ENCODE measurements at regions not wholly inside any gene's neighbourhood (a gene's known extent, or its start where the extent isn't known, plus 50 kb on each side); places are given as distances from the start of the nearest gene placed in this dataset.
"Not testable (repeated sequence)": the region's sequence is repeated elsewhere in the genome, so short reads cannot be mapped to it uniquely, and the experiment has no call there.

DNA sequence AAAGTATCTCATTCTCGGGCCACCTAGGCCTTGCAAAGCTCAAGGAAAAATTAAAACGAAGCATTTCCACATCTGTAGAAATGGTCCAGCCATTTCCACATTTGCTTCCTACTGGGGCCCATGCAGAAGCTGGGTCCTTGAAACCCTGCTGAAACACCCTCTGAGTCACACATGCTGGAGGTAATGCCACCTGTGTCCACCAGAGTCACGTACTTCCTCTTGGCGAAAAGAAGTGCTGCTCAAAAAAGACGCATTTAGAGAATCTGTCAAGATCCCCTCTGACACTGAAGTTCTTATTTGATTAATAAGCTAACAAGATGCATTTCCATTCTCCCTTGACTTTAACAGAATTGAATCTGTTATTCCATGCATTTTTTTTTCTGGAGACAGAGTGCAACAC is 423.2 kb downstream of the PREX1 start:
- peaks cover 26% of the 10 kb centered on the region for H3K27me3 ChIP-seq (replicated peaks)
- no peaks in the 10 kb centered on the region for H3K36me3 ChIP-seq
- no peak overlapping the region for H3K4me3 ChIP-seq
- no peaks in the 10 kb centered on the region for H3K4me1 ChIP-seq (replicated peaks)
- H3K9me3 ChIP-seq (replicated peaks) = no peaks in the 10 kb centered on the region
- no peak for DNase-seq (ENCODE audit: low read depth in 1 of 2, low spot score in 2 of 2)
- H3K27ac ChIP-seq = no peak overlapping the region

DNA sequence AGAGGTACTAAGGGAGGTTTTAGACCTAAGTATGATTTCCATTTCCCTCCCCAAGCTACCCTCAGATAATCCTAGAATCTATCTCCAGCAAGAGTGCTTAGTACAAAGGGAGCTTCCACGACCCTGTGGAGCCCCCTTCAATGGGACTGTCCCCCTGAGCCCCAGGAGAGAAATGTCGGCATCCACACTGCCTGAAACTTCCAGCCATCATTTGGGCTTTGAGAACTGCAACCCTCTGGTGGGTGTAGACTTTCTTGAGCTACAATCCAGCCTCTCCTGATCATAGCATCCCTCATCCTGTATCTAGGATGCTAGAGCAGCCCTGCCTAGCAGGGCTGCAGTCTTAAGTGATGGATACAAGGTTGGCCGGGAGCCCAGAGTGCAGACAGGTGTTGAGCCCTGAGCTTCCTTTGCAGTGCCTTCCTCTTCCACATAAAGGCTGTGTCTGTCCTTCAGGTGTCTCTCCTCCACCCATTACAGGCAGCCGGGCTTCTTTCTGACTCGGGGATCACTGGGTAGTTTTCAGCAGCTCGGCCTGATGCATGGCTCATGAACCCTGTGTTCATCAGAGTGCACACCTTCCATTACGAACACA is 424.5 kb downstream of the PREX1 start:
- peaks cover 24% of the 10 kb centered on the region for H3K27me3 ChIP-seq (replicated peaks)
- no peak for DNase-seq (ENCODE audit: low read depth in 1 of 2, low spot score in 2 of 2)

DNA sequence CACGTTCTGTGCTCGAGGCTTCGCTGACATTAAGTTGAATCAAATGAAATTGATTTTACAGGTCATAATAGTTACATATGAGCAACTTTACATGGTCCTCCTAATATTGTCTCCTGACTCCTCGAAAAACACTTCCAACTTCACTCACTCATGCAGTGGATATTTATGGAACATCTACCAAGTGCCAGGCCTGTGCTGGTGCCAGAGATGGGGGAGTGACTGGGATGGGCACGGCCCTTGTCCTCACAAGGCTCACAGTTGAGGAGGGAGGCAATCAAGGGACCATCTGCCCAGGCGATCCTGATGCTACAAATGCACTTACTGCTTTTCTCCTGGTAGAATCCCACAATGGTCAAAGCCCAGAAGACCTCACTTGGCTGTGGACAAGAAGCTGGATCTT is 426.4 kb downstream of the PREX1 start:
- H3K27me3 ChIP-seq (replicated peaks) = peaks cover 29% of the 10 kb centered on the region
- H3K4me3 ChIP-seq = no peak overlapping the region
- no peaks in the 10 kb centered on the region for H3K9me3 ChIP-seq (replicated peaks)
- DNase-seq (ENCODE audit: low read depth in 1 of 2, low spot score in 2 of 2) = no peak
- H3K4me1 ChIP-seq (replicated peaks) = no peaks in the 10 kb centered on the region
- H3K36me3 ChIP-seq = no peaks in the 10 kb centered on the region
- H3K27ac ChIP-seq = no peak overlapping the region

More for the DNA sequence above, 424.5 kb downstream of the PREX1 start:
- no peaks in the 10 kb centered on the region for H3K4me1 ChIP-seq (replicated peaks)
- H3K9me3 ChIP-seq (replicated peaks) = no peaks in the 10 kb centered on the region
- no peak overlapping the region for H3K27ac ChIP-seq
- H3K36me3 ChIP-seq = no peaks in the 10 kb centered on the region
- no peak overlapping the region for H3K4me3 ChIP-seq

DNA sequence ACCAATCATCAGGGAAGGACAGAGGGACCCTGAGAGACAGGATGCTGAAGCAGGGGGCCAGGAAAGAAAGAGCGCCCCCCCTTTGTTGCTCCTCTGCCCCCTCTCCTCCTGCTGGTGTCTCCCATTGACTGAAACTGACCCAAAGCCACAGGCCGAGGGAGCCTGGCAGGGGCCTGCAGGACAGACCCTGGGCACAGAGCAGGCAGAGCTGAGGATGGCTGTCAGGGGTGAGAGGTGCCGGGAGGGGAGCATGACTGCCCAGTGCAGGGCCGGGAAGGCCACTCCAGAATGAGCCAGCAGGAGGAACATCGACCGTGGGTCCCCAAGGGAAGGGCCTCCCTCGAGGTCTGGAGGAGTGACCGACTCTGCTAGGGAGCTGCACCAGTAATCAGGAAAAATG is 427.8 kb downstream of the PREX1 start:
- no peaks in the 10 kb centered on the region for H3K4me1 ChIP-seq (replicated peaks)
- no peak overlapping the region for H3K4me3 ChIP-seq
- H3K9me3 ChIP-seq (replicated peaks) = no peaks in the 10 kb centered on the region
- H3K36me3 ChIP-seq = no peaks in the 10 kb centered on the region
- H3K27me3 ChIP-seq (replicated peaks) = peaks cover 31% of the 10 kb centered on the region
- DNase-seq (ENCODE audit: low read depth in 1 of 2, low spot score in 2 of 2) = no peak
- no peak overlapping the region for H3K27ac ChIP-seq

DNA sequence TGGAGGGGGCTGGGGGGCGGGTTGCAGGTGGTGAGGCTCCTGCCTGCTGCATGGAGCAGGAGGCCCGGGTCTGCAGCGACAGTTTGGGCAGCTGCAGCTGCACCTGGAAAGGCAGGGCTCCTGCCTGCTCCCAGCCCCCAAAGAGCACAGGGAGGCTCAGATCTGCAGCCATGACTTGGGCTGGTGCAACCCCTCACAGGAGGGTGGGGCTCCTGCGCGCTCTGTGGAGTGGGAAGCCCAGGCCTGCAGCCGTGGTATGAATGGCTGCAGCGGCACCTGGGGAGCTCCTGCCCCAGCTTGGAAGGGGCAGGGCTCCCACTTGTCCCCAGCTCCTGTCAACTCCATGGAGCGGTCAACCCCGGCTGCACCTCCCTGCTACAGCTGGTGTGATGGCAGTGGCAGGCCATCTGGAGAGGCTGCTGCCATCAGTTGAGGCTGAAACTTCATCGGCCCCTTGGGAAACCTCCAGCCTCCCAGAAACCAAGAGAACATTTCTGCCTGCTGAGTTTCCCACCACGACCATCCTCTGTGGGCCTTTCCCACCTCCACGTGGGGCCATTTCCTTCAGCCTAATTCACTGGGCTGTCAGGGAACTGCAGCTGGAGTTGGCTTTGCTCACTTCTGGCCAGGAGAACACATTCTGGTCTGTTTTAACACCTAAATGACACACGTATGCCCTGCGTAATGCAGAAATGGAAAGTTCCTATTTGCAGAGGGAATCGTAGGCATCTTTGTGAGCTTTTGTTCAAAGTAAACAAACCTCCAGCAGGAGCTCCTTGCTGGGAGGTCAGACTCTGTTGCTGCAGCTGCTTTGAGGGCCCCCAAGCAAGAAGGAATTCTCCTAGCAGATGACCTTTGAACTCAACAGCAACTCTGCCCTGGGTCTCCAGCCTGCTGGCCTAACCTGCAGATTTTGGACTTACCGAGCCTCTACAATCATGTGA is 429.0 kb downstream of the PREX1 start:
- DNase-seq (ENCODE audit: low read depth in 1 of 2, low spot score in 2 of 2) = no peak
- Histone ChIP-seq H3K27me3 (replicated peaks) (peaks cover 31% of the 10 kb centered on the region), H3K4me3 (no peak overlapping the region), H3K9me3 (replicated peaks) (no peaks in the 10 kb centered on the region), H3K27ac (no peak overlapping the region), H3K4me1 (replicated peaks) (no peaks in the 10 kb centered on the region), H3K36me3 (no peaks in the 10 kb centered on the region)

DNA sequence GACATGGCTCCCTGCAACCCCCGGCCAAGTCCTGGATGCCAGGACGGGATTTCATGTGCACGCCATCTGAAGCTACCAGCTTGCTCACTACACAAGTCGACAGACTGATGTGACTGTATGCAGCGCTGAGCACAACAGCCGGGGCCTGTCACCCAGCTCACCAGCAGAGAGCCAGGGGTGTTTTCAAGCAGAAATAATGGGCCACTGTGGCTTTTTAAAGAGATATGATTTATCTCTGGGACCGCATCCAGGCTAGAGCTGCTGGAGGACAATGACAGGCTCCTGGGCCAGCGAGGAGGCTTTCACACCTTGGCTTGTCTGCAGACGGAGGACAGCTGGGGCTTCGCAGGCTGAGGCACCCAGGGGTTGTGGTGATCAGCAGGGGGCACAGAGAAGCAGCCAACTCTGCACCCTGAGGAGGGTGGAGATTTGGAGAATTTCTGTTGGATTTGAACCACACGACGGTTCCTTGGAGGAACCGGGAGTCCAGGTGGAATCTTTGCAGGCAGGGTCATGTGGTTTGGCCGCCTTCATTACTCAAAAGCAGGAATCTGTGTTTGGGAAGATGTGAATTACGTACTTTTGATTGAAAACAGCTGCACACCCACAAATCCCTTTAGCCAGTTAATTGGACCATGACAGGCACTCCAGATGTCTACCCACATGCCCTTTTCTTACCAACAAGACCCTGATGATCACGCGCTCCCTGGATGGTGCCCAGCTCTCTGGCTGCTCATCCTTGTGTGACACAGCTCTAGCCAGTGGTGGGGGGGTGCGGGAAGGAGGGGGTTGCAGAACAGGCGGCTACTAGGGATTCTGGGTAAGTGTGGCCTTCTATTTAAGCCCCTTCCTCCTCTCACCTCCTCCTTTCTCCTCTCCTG is 430.6 kb downstream of the PREX1 start:
- not testable (repeated sequence) for H3K27ac ChIP-seq; H3K4me1 ChIP-seq (replicated peaks); H3K9me3 ChIP-seq (replicated peaks); H3K36me3 ChIP-seq; DNase-seq (ENCODE audit: low read depth in 1 of 2, low spot score in 2 of 2); H3K4me3 ChIP-seq
- H3K27me3 ChIP-seq (replicated peaks) = peaks cover 27% of the 10 kb centered on the region

DNA sequence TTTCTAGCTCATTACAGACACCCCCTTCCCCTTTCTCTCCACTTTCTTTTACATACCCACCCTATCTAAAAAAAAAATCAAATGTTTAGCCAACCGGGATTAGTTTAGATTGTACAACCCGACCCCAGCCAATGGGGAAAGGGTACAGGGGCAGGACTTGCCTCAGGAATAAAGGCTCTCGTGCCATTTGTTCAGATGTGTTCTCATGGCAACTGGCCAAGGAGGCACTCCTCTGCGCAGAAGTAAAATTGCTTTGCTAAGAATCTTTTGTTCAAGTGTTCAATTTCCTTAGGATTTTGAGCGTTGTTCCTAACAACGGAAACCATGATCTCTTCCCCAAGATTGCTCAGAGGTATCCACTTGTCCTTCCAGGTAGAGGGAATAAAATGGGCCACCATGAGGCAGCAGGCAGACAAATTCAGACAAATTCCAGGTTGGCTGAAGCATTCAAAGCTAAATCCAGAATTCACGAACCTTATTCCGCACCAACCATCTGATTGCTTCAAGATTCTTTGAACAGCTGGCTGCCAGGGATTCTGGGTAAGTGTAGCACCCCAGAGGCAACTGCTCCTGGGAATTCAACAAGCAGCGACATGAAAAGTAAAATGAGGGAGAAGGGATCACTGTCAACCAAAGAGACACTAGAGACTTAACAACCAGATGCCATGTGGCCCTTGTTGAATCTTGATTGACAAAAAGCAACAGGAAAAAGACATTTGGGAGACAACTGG is 431.8 kb downstream of the PREX1 start:
- peaks cover 31% of the 10 kb centered on the region for H3K27me3 ChIP-seq (replicated peaks)
- H3K27ac ChIP-seq = no peak overlapping the region
- H3K4me1 ChIP-seq (replicated peaks) = no peaks in the 10 kb centered on the region
- DNase-seq (ENCODE audit: low read depth in 1 of 2, low spot score in 2 of 2) = no peak
- H3K36me3 ChIP-seq = no peaks in the 10 kb centered on the region
- H3K9me3 ChIP-seq (replicated peaks) = no peaks in the 10 kb centered on the region
- H3K4me3 ChIP-seq = no peak overlapping the region

DNA sequence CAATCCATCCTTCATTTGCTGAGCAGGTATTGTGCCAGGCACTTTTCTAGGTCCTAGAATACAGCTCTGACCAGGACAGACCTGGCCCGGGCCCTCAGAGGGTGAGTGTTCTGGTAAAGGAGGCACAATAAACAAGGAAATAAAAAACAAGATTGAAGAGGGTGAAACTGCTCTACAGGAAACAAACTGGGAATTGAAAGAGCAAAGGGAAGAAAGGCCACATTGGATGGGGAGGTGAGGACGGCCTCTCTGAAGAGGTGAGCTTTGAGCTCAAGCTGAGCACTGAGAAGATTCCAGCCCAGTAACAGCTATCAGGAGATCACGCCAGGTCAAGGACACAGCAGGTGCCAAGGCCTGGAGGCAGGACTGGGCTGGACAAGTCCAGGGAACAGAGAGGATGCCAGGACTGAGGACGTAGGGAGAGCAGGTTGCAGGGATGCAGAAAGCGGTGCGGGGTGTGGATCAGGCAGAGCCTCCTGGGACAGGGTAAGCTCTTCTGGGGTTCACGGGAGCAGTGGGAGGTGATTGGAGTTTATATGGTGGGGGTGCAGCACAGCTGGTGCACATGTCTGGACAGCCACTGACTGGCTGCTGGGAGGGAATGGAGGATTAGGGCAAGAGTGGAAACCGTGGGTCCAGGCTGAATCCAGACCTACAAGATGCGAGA is 433.3 kb downstream of the PREX1 start:
- Histone ChIP-seq H3K4me3 (no peak overlapping the region), H3K27ac (no peak overlapping the region), H3K36me3 (no peaks in the 10 kb centered on the region), H3K9me3 (replicated peaks) (no peaks in the 10 kb centered on the region), H3K27me3 (replicated peaks) (peaks cover 27% of the 10 kb centered on the region), H3K4me1 (replicated peaks) (no peaks in the 10 kb centered on the region)
- no peak for DNase-seq (ENCODE audit: low read depth in 1 of 2, low spot score in 2 of 2)

DNA sequence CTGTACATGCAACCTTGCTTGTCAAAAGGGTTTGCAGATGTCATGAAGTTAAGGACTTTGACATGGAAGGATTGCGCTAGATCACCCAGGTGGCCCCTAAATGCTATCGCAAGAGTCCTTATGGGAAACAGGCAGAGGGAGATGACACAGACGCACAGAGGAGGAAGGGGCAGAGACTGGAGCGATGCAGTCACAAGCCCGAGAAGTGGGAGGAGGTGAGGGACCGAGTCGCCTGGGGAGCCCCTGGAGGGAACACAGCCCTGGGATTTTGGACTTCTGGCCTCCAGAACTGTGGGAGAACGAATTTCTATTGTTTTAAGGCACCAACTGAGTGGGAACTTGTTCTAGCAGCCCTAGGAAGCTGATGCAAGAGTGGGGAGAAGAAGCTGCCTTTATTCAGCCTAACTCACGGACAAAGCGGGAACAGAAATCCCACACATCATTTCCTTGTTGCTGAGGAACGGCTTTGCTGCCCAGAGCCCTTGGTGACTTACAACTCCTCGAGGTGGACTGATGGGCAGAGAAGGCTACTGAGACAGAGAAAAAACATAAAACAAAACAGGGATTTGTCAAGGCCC is 434.0 kb downstream of the PREX1 start:
- H3K27ac ChIP-seq = no peak overlapping the region
- no peaks in the 10 kb centered on the region for H3K4me1 ChIP-seq (replicated peaks)
- no peak overlapping the region for H3K4me3 ChIP-seq
- no peaks in the 10 kb centered on the region for H3K9me3 ChIP-seq (replicated peaks)
- DNase-seq (ENCODE audit: low read depth in 1 of 2, low spot score in 2 of 2) = no peak
- peaks cover 27% of the 10 kb centered on the region for H3K27me3 ChIP-seq (replicated peaks)
- H3K36me3 ChIP-seq = no peaks in the 10 kb centered on the region

DNA sequence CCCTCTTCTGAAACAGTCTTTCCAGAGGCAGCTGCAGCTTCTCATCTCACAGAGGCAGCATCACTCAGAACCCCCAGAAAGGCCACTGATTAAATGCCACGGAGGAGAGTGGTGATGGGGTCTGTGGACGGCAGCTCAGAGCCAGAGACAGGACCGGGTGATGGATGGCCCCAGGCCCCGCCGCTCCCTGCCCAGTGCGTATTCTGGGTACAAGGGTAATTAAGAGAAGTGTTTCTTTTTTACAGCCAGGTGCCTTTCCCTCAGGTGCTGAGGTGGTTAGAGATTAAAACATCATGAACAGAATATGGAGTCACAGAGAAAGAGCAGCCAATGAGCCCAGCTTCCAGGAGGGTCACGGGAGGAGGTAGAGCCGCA is 434.5 kb downstream of the PREX1 start:
- H3K9me3 ChIP-seq (replicated peaks) = no peaks in the 10 kb centered on the region
- H3K4me1 ChIP-seq (replicated peaks) = no peaks in the 10 kb centered on the region
- no peak for DNase-seq (ENCODE audit: low read depth in 1 of 2, low spot score in 2 of 2)
- peaks cover 26% of the 10 kb centered on the region for H3K27me3 ChIP-seq (replicated peaks)
- H3K4me3 ChIP-seq = no peak overlapping the region
- no peak overlapping the region for H3K27ac ChIP-seq
- no peaks in the 10 kb centered on the region for H3K36me3 ChIP-seq

DNA sequence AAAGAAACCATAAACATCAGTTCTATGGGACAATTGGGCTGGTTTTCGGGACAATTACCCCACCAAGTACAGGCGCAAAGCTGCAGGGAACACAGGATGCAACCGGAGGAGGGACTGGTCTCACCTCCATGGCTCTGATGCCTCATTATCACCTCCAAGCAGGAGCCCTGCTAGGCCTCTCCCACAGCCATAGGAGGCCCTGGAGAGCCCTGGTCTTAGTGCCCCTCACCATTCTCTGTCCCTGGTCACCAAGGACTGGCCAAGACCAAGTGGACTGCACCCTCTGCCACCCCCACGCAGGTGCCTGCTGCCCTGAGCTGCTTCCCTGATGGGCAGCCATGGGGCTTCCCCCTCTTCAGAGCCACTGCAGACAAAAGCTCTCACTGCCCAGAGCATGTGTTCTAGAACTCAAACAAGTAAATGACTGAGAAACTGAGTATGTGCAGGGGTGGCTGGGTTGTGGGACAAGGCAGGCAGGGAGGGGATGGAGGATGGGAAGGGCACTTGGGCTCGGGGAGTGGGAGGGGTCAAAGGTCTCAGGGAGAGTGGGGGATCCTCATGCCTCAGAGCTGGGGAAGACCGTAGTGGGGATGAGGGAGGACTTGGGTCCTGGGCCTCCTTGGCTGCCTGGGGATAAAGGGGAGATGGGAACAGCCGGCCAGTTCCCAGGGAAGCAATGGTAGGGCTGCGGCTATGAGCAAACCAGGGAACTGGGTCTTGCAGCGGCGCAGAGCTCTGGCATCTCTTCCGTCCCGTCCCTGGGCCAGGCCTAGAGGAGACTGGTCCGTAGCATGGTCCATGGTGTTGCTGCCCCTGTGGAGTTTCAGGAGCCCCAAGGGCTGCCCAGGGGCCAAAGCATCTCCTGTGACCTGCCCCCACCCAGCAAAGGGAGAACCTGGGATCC is 435.1 kb downstream of the PREX1 start:
- peaks cover 26% of the 10 kb centered on the region for H3K27me3 ChIP-seq (replicated peaks)
- no peaks in the 10 kb centered on the region for H3K4me1 ChIP-seq (replicated peaks)
- H3K27ac ChIP-seq = no peak overlapping the region
- no peak overlapping the region for H3K4me3 ChIP-seq
- no peak for DNase-seq (ENCODE audit: low read depth in 1 of 2, low spot score in 2 of 2)
- no peaks in the 10 kb centered on the region for H3K36me3 ChIP-seq
- no peaks in the 10 kb centered on the region for H3K9me3 ChIP-seq (replicated peaks)

DNA sequence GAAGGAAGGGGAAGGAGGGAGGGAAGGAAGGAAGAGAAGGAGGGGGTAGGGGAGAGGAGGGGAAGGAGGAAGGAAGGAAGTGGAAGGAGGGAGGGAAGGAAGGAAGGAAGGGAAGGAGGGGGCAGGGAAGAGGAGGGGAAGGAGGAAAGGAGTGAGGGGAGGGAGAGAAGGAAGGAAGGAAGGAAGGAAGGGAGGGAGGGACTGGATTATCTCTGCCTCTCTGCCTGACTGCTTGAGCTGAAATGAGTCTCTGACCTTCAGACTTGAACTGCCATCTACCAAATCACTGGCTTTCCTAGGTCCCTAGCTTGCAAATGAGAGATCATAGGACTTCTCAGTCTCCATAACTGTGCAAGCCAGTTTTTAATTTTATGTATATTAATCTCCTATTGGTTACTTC is 436.8 kb downstream of the PREX1 start:
- no peaks in the 10 kb centered on the region for H3K36me3 ChIP-seq
- H3K4me3 ChIP-seq = no peak overlapping the region
- H3K4me1 ChIP-seq (replicated peaks) = no peaks in the 10 kb centered on the region
- H3K9me3 ChIP-seq (replicated peaks) = no peaks in the 10 kb centered on the region
- DNase-seq (ENCODE audit: low read depth in 1 of 2, low spot score in 2 of 2) = no peak
- H3K27ac ChIP-seq = no peak overlapping the region
- peaks cover 17% of the 10 kb centered on the region; the same call in 1 of the 2 replicates for H3K27me3 ChIP-seq (replicated peaks)

All from SJSA1 (cell line).